HL-60/S4 treated with retinoic acid at 250 ng/mL for 4 days and 3 days (cell line): ENCODE measurements at regions not wholly inside any gene's neighbourhood (a gene's known extent, or its start where the extent isn't known, plus 50 kb on each side); places are given as distances from the start of the nearest gene placed in this dataset.

Source experiments
- in situ Hi-C: fragments of 300-500 bp; cut with MboI; formaldehyde crosslinking; loops from 2 replicates; pipeline ENCODE4 v1.7.0; 2022; ENCODE audit warnings: low sequenced_read_pairs

GRCh38 chr10:3551761-3552160 is 233.2 kb downstream of the KLF6 start:
- in situ Hi-C loops, result no loop called here

DNA sequence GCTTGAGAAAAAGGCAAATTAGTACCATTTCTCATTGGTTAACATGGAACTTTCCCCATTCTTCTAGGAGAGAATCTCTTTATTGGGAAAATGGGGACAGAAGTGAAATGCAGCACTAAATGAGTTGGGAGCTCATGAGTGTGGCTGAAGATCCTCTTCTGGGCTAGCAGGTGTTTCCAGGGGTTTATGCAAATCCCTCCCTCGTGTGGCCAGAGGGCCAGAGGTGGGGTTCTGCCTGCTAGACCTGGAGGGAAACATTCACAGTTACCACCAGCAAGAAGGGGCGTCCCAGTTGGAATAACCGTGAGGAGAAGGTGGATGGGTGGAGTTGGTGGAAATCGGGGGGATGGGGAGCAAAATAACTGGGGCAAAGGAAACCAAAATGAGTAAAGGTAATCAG is 235.9 kb downstream of the KLF6 start:
- in situ Hi-C loops, result no loop called here

DNA sequence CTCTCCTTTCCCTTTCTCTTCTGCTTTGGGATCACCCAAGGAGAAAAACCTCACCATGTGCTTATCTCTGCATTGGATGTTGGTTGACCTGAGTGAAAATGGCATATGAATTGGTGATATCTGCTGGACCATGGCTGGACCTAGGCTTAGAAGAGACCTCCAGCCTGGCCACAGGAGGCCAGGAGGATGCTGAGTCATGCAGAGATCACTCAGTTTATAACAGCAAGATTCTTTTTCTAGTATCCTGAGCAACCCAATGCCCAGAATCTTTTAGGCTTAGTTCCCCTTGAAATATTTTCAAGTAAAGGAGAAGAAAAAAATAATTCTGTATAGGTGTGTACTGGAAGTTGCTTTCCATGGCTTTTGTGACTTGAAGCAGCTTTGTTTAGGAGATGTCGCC is 236.3 kb downstream of the KLF6 start:
- in situ Hi-C loops, result no loop called here

DNA sequence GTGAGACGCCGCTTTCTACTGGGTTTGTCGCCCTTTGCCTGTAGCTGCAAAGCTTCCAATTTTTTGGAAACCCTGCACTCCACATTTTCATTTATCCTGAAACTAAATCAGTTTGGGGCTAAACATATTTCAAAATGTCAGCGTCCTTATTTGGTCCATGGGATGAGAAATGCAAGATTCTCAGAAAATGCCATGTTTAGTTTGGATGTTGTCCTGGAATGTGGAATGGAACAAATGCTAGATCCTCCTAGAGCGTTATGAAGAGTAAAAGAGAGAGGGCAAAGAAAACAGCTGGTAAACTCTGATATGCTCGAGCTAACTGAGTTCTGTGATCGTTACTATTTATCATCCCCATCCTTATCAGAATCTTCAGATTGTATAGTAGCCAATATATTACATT is 236.9 kb downstream of the KLF6 start:
- in situ Hi-C loops, result no loop called here

DNA sequence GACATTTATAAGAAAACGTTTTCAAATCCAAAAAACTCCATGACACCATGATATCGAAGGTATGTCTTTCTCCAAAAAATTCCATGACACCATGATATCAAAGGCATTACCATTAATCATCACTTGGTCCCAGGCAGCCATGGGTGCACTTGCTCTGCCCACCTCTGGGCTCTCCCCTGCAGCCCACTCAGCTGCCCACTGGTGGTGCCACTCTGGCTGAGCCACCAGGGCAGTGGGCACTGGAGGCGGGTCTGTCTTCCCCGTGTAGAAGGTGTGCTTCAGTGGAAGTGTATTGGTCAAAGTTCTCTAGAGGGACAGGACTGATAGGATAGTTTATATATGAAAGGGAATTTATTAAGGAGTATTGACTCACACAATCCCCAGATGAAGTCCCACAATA is 240.4 kb downstream of the KLF6 start:
- in situ Hi-C loops, result no loop called here

DNA sequence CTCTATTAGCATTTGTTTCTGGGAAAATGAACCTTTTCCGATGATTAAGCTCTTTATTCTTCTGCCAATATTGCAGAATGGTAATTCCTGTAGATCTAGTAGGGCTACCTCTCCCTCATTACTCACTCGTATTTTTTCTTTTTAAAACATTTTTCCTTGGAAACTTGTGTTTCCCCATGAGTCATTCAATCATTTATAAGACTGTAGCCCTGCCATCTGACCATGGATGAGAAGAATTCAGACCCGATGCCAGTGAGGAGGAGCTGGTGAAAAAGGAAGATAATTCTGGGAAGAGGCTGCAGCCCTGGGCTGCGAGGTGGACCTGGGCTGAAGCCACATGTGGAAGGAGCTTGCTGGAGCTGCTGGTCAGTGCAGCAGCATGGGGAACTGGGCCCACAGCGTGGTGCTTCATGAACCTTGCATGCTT is 242.8 kb downstream of the KLF6 start:
- in situ Hi-C loops, result no loop called here

DNA sequence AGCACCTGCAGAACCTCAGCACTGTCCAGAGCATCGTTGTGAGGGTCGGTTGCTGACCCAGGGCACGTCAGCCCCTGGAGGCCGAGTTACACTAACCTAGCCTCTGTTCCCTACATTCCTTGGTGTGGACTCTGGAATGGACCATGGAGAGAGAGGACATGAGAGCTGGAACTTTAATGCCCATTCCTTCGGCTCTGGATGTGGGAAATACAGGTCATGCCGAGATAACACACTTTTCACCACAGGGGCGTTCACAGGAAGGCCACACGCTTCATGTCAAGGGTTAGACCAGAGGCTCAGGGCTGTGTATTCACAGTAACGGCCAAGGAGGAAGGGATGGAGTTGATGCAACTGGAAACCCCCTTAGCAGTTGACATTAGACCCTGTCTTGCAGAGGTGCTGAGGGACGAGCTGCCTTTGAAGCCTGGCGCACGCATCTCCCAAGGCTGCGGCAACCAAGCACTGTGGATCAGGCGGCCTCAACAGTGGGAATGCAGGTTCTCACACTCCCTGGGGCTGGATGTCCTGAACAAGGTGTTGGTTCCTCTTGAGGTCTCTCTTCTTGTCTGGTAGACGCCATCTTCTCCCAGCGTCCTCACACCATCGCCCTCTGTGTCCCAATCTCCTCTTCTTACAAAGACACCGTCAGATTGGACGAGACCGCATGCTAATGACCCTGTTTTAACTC is 245.2 kb downstream of the KLF6 start:
- in situ Hi-C loops, result no loop called here

DNA sequence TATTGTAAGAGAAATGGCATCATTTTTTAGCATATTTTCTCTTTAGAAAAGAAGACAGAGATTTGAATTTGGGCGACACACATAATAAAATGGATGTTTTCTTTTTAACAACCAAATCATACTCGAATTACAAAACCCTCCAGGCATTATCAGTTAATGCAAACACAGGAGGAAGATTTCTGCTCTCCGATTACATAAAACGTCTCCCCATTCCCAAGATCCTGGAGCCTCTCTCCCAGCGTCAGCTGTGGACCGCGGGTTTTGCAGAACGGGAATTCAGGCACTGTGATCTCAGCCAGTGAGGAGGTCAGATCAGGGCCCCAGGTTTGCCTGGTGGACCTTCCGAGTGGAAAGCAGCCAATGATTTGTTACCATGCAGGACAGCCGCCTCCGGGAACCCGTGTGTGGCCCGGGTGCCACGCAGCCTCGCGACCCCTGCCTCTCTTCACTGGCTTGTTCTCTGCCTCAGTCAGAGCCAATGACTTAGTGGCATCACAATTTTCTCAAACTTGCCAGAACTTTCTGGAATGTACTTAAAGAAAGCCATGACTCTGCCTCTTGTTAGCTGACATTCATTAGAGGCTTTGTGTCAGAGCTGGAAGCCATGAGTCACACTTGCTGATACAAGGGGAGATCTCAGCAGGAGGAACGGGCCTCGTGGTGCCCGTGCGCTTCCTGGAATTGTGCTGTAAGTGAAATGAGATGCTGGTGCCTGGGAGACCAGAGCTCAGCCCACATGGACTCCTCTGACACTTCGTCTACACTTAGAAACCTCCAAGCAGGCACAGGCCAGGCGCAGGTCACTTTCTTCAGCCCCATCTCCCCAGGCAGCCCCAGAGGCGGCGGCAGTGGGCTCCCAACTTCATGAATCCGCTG is 246.1 kb downstream of the KLF6 start:
- in situ Hi-C loops, result no loop called here

DNA sequence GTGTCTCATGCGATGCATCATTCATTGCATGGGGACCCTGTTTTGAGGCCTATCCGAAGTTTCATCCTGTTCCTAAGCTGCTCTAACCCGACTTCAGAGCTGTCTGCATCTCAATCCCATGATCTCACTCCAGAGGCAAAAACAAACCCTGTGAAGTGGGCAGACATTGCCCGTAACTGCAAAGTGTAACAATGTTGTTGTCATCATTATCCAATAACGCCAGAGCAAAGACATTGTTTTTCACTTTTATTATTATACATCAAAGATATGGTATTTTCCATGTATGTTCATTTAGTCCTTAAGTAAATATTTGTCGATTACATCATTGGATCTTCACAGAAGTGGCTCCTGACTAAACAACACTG is 246.7 kb downstream of the KLF6 start:
- in situ Hi-C loops, result no loop called here

- in situ Hi-C loops, result no loop called here
These were observed 247.5 kb downstream of the KLF6 start for GRCh38 chr10:3537518-3537917.

- in situ Hi-C loops, result no loop called here
These were observed 250.0 kb downstream of the KLF6 start for GRCh38 chr10:3535001-3535400.

DNA sequence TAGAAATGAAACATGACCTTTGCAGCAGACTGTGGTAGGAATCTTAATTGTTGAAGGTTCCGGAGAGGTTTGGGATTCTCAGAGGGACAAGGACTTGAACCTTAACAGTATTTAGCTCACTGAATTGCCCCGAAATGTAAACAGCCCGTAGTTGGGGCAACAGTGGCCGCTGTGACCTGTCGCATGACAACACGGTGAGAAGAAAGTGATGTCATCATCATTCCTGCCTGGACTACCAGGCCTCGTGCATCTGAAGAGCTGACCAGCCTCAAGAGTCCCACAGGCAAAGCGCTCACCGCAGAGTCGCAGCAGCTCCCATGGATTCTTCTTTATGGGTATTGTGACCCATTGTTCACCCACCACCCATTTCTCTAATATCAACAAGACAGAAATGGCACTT is 250.6 kb downstream of the KLF6 start:
- in situ Hi-C loops, result no loop called here

- in situ Hi-C loops, result no loop called here
These were observed 251.7 kb downstream of the KLF6 start for GRCh38 chr10:3533296-3533695.

DNA sequence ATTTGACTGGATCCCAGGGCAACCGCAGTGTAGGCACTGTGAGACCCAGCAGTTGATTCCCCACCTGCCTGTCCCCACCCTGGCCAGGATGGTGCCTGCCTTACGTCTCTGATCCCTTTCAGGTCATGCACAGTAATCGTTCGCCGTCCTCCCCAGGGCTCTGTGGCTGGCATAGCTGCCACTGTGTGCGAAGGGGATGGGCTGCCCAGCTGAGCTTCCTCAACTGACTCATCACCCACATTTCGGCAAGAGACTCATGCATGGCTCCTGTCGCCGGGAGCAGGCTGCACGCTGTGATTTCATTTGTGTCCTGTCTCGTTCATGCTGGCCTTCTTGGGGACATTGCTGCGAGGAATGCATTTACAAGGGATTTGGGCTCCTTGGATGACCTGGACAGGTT is 252.4 kb downstream of the KLF6 start:
- in situ Hi-C loops, result no loop called here

DNA sequence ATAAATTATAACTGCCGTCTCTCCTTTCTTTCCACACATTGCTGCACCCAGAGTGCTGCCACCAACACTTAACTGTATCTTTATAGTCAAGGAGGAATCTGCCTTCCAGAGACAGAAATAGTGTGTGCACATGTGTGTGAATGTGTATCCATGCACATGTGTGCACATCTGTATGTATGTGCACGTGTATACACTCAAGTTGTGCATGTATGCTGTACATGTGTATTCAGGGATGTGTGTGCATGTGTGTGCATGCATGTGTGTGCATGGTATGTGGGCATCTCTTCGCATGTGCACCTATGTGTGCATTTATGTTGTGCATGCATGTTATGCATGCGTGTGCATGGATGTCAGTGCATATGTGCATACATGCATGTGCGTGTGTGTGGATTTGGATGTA is 253.3 kb downstream of the KLF6 start:
- in situ Hi-C loops, result no loop called here

DNA sequence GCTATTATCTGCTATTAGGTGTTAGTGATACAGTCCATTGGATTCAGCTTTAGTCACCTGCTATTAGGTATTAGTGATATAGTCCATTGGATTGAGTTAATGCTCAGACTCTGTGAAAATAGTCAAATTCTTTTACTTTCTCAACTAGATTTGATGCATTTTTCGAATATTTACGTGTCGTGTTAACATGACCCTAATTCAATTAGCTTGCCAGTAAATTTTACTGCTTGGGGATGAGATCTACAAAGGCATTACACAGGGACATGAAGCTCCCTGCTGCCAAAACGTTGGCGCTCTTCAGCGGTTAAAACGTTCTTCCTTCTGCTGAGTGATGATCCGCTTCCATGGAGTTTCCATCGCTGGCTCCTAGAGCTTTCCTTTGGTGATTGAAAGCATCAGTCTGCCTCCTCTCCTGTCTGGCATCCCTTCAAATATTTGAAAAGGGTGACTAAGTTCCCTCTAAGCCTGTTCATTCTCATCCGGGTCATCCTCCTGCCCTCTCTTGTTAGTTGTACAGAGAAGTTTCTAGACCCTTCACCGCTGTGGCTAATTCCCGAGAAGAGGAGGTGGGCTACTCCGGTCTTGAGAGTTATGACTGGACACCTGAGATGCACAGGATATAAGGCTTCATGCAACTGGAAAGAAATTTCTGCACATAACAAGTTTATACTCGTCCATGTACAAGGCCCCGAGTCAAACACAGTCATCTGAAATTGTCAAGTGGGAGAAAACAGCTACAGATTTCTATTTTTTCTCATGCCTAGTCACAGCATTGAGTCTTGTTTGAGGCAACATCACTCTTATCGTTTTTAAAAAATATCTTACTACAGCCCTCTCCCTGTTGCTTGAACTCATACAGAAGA is 254.0 kb downstream of the KLF6 start:
- in situ Hi-C loops, result no loop called here

DNA sequence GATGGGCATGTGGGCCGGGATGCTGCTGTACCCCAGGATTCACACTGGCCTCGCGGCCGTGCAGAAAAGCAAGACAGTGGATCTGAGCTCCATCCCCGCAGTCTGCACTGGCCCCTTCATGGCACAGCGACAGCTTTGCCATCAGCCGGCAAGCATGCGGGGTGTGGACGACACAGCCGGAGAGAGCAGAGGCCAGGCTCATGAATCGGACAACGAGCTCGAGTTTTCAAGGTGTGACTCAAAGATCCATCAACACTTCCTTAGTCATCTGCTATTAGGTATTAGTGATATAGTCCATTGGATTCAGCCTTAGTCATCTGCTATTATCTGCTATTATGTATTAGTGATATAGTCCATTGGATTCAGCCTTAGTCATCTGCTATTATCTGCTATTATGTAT is 254.7 kb downstream of the KLF6 start:
- in situ Hi-C loops, result no loop called here

DNA sequence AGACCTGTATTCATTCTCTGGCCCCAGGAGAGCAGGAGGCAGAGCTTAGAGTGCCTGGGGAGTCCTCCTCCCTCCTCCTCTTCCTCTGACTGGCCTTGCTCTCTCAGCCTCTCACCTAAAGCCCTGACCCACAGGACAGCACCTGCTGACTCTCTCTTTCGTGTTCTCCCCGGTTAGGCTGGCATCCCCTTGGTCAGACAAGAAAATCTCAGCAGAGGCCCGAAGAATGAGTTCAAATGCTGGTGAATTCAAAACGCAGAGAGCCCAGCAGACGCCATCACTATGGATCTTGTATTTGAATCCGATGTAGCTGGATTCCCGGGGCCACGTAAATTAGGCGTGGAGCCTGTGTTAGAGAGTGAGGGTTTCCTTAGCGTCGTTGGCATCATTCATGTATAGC is 255.3 kb downstream of the KLF6 start:
- in situ Hi-C loops, result no loop called here

DNA sequence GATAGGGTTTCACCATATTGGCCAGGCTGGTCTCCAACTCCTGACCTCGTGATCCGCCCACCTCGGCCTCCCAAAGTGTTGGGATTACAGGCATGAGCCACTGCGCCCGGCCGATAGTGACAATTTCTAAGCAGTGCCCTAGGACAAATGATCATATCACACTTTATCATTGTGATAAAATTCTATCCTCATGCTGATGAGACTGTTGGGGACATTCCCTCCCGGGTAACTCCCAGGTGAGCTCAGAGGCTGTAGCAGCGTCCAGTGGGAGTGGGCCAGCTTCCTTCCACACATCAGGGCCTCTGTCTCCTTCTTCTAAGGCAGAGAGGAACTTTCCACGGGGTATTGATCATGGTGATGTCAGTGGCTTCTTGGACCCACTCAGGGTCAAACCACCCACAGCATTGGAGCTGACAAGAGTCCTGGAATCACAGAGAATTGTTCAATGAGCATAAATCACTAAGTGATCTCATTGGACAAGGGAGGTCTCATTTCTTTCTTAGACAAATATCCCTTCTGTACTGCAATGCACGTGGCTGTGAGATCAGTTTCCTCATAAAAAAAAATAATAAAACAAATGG is 256.1 kb downstream of the KLF6 start:
- in situ Hi-C loops, result no loop called here

GRCh38 chr10:3528271-3528670 is 256.7 kb downstream of the KLF6 start:
- in situ Hi-C loops, result no loop called here

DNA sequence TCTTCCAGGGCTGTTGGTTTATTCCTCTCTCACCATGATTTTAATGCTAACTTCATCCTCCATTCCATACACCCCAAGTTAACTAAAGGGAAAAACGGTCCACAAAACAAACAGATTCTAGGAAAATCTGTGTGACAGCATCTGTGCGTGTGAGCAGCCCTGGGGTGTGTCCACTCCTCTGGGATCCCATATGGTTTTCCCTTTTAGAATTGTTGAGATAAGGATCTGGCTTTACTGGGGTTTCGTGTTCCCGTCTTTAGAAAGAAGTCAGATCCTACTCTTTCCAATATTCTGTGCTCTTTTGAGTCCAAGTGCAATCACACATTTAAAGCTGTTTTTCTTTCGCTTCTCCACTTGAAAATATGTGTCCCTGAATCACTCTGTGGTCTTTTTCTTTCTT is 257.1 kb downstream of the KLF6 start:
- in situ Hi-C loops, result no loop called here
